HG02623 (cell line): ENCODE measurements at regions not wholly inside any gene's neighbourhood (a gene's known extent, or its start where the extent isn't known, plus 50 kb on each side); places are given as distances from the start of the nearest gene placed in this dataset.
"Not testable (repeated sequence)": the region's sequence is repeated elsewhere in the genome, so short reads cannot be mapped to it uniquely, and the experiment has no call there.

Source experiments
- ATAC-seq: cut with Tn5 transposase; IDR thresholded peaks from one replicate; pipeline ENCODE4 v1.9.1; 2021; ENCODE audit warnings: moderate library complexity; ENCODE audit not compliant: unreplicated experiment

GRCh38 chr18:29753379-29753778, 1289.2 kb downstream of the DSC3 start:
- no peak for ATAC-seq

- no peak for ATAC-seq
Measured at GRCh38 chr18:29749704-29750103, 1292.8 kb downstream of the DSC3 start.

GRCh38 chr18:29741461-29741860, 1301.1 kb downstream of the DSC3 start:
- no peak for ATAC-seq

- no peak for ATAC-seq
Measured at GRCh38 chr18:29737620-29738019, 1304.9 kb downstream of the DSC3 start.

- no peak for ATAC-seq
Measured at GRCh38 chr18:29737190-29737589, 1305.4 kb downstream of the DSC3 start.

GRCh38 chr18:29730073-29730472, 1312.5 kb downstream of the DSC3 start:
- no peak for ATAC-seq

GRCh38 chr18:29726646-29727045, 1315.9 kb downstream of the DSC3 start:
- no peak for ATAC-seq

GRCh38 chr18:29723486-29723885, 1319.1 kb downstream of the DSC3 start:
- not testable (repeated sequence) for ATAC-seq

GRCh38 chr18:29715960-29716359, 1326.6 kb downstream of the DSC3 start:
- not testable (repeated sequence) for ATAC-seq

GRCh38 chr18:29712785-29713184, 1329.8 kb downstream of the DSC3 start:
- ATAC-seq = no peak

GRCh38 chr18:29711932-29712331, 1330.6 kb downstream of the DSC3 start:
- ATAC-seq = no peak

GRCh38 chr18:29693334-29693733, 1349.2 kb downstream of the DSC3 start:
- no peak for ATAC-seq

- ATAC-seq = no peak
Measured at GRCh38 chr18:29681578-29681977, 1361.0 kb downstream of the DSC3 start.

GRCh38 chr18:29664278-29665036, 1378.1 kb downstream of the DSC3 start:
- ATAC-seq = no peak

GRCh38 chr18:29661924-29662323, 1380.6 kb downstream of the DSC3 start:
- ATAC-seq = no peak

GRCh38 chr18:29660777-29661176, 1381.8 kb downstream of the DSC3 start:
- no peak for ATAC-seq

GRCh38 chr18:29653671-29654215, 1388.8 kb downstream of the DSC3 start:
- no peak for ATAC-seq

- ATAC-seq = no peak
Measured at GRCh38 chr18:29652797-29653196, 1389.7 kb downstream of the DSC3 start.

- ATAC-seq = no peak
Measured at GRCh38 chr18:29651122-29651680, 1391.3 kb downstream of the DSC3 start.

GRCh38 chr18:29648891-29649290, 1393.7 kb downstream of the DSC3 start:
- no peak for ATAC-seq

GRCh38 chr18:29647700-29648099, 1394.8 kb downstream of the DSC3 start:
- ATAC-seq = no peak

GRCh38 chr18:29644276-29644675, 1398.3 kb downstream of the DSC3 start:
- ATAC-seq = no peak
